DND-41 (cell line): ENCODE measurements at regions not wholly inside any gene's neighbourhood (a gene's known extent, or its start where the extent isn't known, plus 50 kb on each side); places are given as distances from the start of the nearest gene placed in this dataset.

ENCODE experiments used
- ATAC-seq: fragments of 200-7000 bp; cut with Tn5 transposase; 3 replicates; pipeline ENCODE4 v1.9.1; 2021; ENCODE audit warnings: low read depth; ENCODE audit not compliant: insufficient read depth
- DNase-seq: peaks from one replicate; pipeline ENCODE4 v3.0.0-alpha.2; 2020
- H2AFZ ChIP-seq: 2 replicates; pipeline ENCODE4 v1.6.0; 2012; ENCODE audit warnings: low read depth, low read length
- H3K27ac ChIP-seq: 2 replicates; pipeline ENCODE4 v1.5.1; 2012; ENCODE audit warnings: low read length, inconsistent platforms
- H3K27me3 ChIP-seq: fragments of 200-600 bp; sonication (generic); 2 replicates; pipeline ENCODE4 v1.6.0; 2012; ENCODE audit warnings: low read length, mild to moderate bottlenecking, inconsistent platforms; ENCODE audit not compliant: insufficient read depth, poor library complexity
- H3K36me3 ChIP-seq: 2 replicates; pipeline ENCODE4 v1.5.1; 2012; ENCODE audit warnings: low read length, inconsistent platforms; ENCODE audit not compliant: insufficient read depth
- H3K4me1 ChIP-seq: 2 replicates; pipeline ENCODE4 v1.5.1; 2012; ENCODE audit warnings: mild to moderate bottlenecking, low read length; ENCODE audit not compliant: insufficient read depth
- H3K4me2 ChIP-seq: 2 replicates; pipeline ENCODE4 v1.6.0; 2012; ENCODE audit warnings: mild to moderate bottlenecking, moderate library complexity, low read length, inconsistent platforms; ENCODE audit not compliant: insufficient read depth
- H3K4me3 ChIP-seq, 2 experiments: fragments of 200-600 bp in 1 of 2; shearing (Covaris generic) in 1 of 2; 2 replicates each; pipeline ENCODE4 v1.5.1; 2012 to 2016; ENCODE audit warnings: inconsistent platforms in 2 of 2, low read length in 2 of 2, mild to moderate bottlenecking in 2 of 2, low read depth in 1 of 2, moderate library complexity in 1 of 2
- H3K79me2 ChIP-seq: 2 replicates; pipeline ENCODE4 v1.6.0; 2012; ENCODE audit warnings: low read length, inconsistent platforms; ENCODE audit not compliant: insufficient read depth
- H3K9ac ChIP-seq: 2 replicates; pipeline ENCODE4 v1.6.0; 2012; ENCODE audit warnings: low read depth, mild to moderate bottlenecking, inconsistent platforms, low read length, moderate library complexity
- H3K9me3 ChIP-seq: 2 replicates; pipeline ENCODE4 v1.5.1; 2012; ENCODE audit warnings: low read length, moderate library complexity, mild to moderate bottlenecking, inconsistent platforms; ENCODE audit not compliant: insufficient read depth, severe bottlenecking
- H4K20me1 ChIP-seq: 2 replicates; pipeline ENCODE4 v1.6.0; 2012; ENCODE audit warnings: low read length; ENCODE audit not compliant: insufficient read depth
- EZH2 ChIP-seq: IDR thresholded peaks from 3 replicates; pipeline ENCODE4 v1.6.1; 2012; ENCODE audit warnings: borderline replicate concordance, low read depth, mild to moderate bottlenecking, moderate library complexity, low read length, inconsistent platforms; ENCODE audit not compliant: severe bottlenecking
- TF ChIP-seq, protein P1 (sequence below): IDR thresholded peaks from 2 replicates; pipeline ENCODE4 v1.5.1; 2012; ENCODE audit warnings: borderline replicate concordance, low read length, moderate library complexity, mild to moderate bottlenecking; ENCODE audit not compliant: poor library complexity, severe bottlenecking; ENCODE audit errors: extremely low read depth

DNA sequence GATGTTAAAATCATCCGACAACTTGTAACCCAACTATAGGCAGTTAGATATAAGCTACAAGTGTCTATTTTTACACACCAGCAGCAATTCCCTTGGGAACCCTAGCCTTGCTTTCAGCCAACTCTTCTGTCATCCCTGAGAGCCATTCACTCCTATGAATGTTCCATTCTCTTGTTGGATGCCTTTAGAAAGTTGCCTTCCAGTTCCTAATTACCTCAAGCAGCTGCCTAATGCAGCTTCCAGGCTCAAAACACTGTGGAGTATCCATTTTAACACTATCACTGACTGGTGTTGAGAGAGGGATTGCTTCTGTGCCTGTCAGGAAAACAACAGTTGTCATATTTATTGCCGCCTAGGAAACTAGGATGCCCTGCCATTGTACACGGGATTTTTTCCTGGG is 402.0 kb upstream of the ACVR2A start:
- no peaks in the 10 kb centered on the region for H3K79me2 ChIP-seq
- no peak overlapping the region for H3K27ac ChIP-seq
- H3K36me3 ChIP-seq, result no peaks in the 10 kb centered on the region
- ATAC-seq (no peak), DNase-seq (no peak)
- H3K27me3 ChIP-seq, result no peaks in the 10 kb centered on the region
- no peaks in the 10 kb centered on the region for H4K20me1 ChIP-seq
- TF ChIP-seq, protein P1, sequence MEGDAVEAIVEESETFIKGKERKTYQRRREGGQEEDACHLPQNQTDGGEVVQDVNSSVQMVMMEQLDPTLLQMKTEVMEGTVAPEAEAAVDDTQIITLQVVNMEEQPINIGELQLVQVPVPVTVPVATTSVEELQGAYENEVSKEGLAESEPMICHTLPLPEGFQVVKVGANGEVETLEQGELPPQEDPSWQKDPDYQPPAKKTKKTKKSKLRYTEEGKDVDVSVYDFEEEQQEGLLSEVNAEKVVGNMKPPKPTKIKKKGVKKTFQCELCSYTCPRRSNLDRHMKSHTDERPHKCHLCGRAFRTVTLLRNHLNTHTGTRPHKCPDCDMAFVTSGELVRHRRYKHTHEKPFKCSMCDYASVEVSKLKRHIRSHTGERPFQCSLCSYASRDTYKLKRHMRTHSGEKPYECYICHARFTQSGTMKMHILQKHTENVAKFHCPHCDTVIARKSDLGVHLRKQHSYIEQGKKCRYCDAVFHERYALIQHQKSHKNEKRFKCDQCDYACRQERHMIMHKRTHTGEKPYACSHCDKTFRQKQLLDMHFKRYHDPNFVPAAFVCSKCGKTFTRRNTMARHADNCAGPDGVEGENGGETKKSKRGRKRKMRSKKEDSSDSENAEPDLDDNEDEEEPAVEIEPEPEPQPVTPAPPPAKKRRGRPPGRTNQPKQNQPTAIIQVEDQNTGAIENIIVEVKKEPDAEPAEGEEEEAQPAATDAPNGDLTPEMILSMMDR, result no peak
- no peak for TF ChIP-seq EZH2
- H2AFZ ChIP-seq, result no peak overlapping the region
- no peak overlapping the region for H3K9ac ChIP-seq
- H3K4me3 ChIP-seq, result no peak overlapping the region
- no peaks in the 10 kb centered on the region for H3K4me1 ChIP-seq
- H3K9me3 ChIP-seq, result no peaks in the 10 kb centered on the region
- no peak overlapping the region for H3K4me2 ChIP-seq

DNA sequence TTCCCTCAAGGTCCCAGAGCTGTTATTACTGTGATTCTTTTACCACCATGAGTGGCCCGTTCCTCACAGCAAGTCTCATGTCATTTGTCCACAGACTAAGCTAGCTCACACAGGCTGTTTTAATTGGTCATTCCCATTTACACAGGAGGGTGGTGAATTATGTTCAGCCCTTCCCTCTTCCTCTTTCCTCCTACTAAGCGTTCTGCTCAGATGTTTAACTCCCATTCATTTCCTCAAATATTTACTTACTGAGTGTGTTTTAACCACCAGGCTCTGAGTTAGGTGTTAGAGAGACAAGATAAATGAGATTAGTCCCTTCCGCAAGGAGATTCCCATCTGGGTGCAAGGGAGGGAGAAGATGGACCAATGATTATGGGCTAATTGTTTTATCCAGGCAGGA is 403.6 kb upstream of the ACVR2A start:
- no peak overlapping the region for H2AFZ ChIP-seq
- no peaks in the 10 kb centered on the region for H3K36me3 ChIP-seq
- ATAC-seq, result no peak
- no peak overlapping the region for H3K4me2 ChIP-seq
- no peaks in the 10 kb centered on the region for H4K20me1 ChIP-seq
- H3K79me2 ChIP-seq, result no peaks in the 10 kb centered on the region
- H3K27ac ChIP-seq, result no peak overlapping the region
- no peaks in the 10 kb centered on the region for H3K4me1 ChIP-seq
- H3K9ac ChIP-seq, result no peak overlapping the region
- H3K27me3 ChIP-seq, result no peaks in the 10 kb centered on the region
- H3K4me3 ChIP-seq, result no peak overlapping the region
- no peak for DNase-seq
- H3K9me3 ChIP-seq, result no peaks in the 10 kb centered on the region
- no peak for TF ChIP-seq EZH2
- TF ChIP-seq, protein P1, result no peak

GRCh38 chr2:147440734-147441133 is 404.1 kb upstream of the ACVR2A start:
- Histone ChIP-seq H3K27ac (no peak overlapping the region), H3K9ac (no peak overlapping the region), H4K20me1 (no peaks in the 10 kb centered on the region), H3K4me3 (no peak overlapping the region), H2AFZ (no peak overlapping the region), H3K4me2 (no peak overlapping the region), H3K9me3 (no peaks in the 10 kb centered on the region), H3K36me3 (no peaks in the 10 kb centered on the region), H3K79me2 (no peaks in the 10 kb centered on the region), H3K27me3 (no peaks in the 10 kb centered on the region), H3K4me1 (no peaks in the 10 kb centered on the region)
- TF ChIP-seq EZH2, result no peak
- TF ChIP-seq, protein P1, result no peak
- DNase-seq (no peak), ATAC-seq (no peak)

- Histone ChIP-seq H3K4me3 (no peak overlapping the region), H3K36me3 (no peaks in the 10 kb centered on the region), H3K27ac (no peak overlapping the region), H4K20me1 (no peaks in the 10 kb centered on the region), H3K4me1 (no peaks in the 10 kb centered on the region), H3K4me2 (no peak overlapping the region), H3K9me3 (no peaks in the 10 kb centered on the region), H3K9ac (no peak overlapping the region), H3K79me2 (no peaks in the 10 kb centered on the region), H2AFZ (no peak overlapping the region), H3K27me3 (no peaks in the 10 kb centered on the region)
- ATAC-seq (no peak), DNase-seq (no peak)
- TF ChIP-seq, protein P1, result no peak
- TF ChIP-seq EZH2, result no peak
Observed at GRCh38 chr2:147439986-147440385, 404.8 kb upstream of the ACVR2A start.
